Activated T-cell treated with anti-CD3 and anti-CD28 coated beads, Interleukin-2, amount 50 U/mL, for 72 hours (primary cell): ENCODE measurements at regions not wholly inside any gene's neighbourhood (a gene's known extent, or its start where the extent isn't known, plus 50 kb on each side); places are given as distances from the start of the nearest gene placed in this dataset.
"Not testable (repeated sequence)": the region's sequence is repeated elsewhere in the genome, so short reads cannot be mapped to it uniquely, and the experiment has no call there.

Experiments
- ATAC-seq, 2 donors: fragments of 150-1000 bp; cut with Tn5 transposase; replicated peaks in 1 of 2; 2 replicates each; pipeline ENCODE4 v1.10.0; 2021; ENCODE audit warnings: moderate library complexity in 2 of 2, mild to moderate bottlenecking in 1 of 2
- DNase-seq, 2 donors: peaks; one replicate each; pipeline ENCODE4 v3.0.0; 2021 to 2022; ENCODE audit warnings: mixed read lengths in 1 of 2
- H3K27ac Mint-ChIP-seq: one replicate; pipeline ENCODE4 v1.8.0; 2022; ENCODE audit warnings: mild to moderate bottlenecking, moderate library complexity, mixed read lengths
- H3K27me3 Mint-ChIP-seq: one replicate; pipeline ENCODE4 v1.8.0; 2022; ENCODE audit warnings: low read depth, mixed read lengths
- H3K36me3 Mint-ChIP-seq, 2 donors: one replicate each; pipeline ENCODE4 v1.8.0; 2022; ENCODE audit warnings: mixed read lengths in 2 of 2, mild to moderate bottlenecking in 1 of 2; ENCODE audit not compliant: insufficient read depth in 2 of 2
- H3K4me1 Mint-ChIP-seq: one replicate; pipeline ENCODE4 v1.8.0; 2022; ENCODE audit warnings: low read depth, mixed read lengths
- H3K4me3 Mint-ChIP-seq, 2 donors: one replicate each; pipeline ENCODE4 v1.8.0; 2022; ENCODE audit warnings: mild to moderate bottlenecking in 2 of 2, mixed read lengths in 2 of 2, moderate library complexity in 2 of 2
- H3K9me3 Mint-ChIP-seq, 2 donors: one replicate each; pipeline ENCODE4 v1.8.0; 2022; ENCODE audit warnings: mixed read lengths in 2 of 2

GRCh38 chr7:149558149-149558861 is 60.7 kb upstream of the ZNF746 start:
- Mint-ChIP-seq H3K4me1 (peaks cover 5% of the 10 kb centered on the region), H3K27ac (no peak overlapping the region), H3K27me3 (no peaks in the 10 kb centered on the region), H3K9me3 (no peaks in the 10 kb centered on the region), H3K4me3 (no peak overlapping the region), H3K36me3 (peaks cover 4 to 12% of the 10 kb centered on the region in 2 donors)
- DNase-seq (no peak), ATAC-seq (no peak)

GRCh38 chr7:149556525-149556924 is 58.9 kb upstream of the ZNF746 start:
- H3K4me3 Mint-ChIP-seq, H3K9me3 Mint-ChIP-seq, DNase-seq, ATAC-seq, H3K27me3 Mint-ChIP-seq, H3K4me1 Mint-ChIP-seq: not testable (repeated sequence)
- H3K27ac Mint-ChIP-seq = peak overlapping the region; percentile 25
- peaks cover 9 to 19% of the 10 kb centered on the region in 2 donors for H3K36me3 Mint-ChIP-seq

- not testable (repeated sequence) for ATAC-seq, H3K9me3 Mint-ChIP-seq, H3K4me1 Mint-ChIP-seq, H3K27ac Mint-ChIP-seq, DNase-seq, H3K4me3 Mint-ChIP-seq, H3K27me3 Mint-ChIP-seq
- peaks cover 6 to 21% of the 10 kb centered on the region in 2 donors for H3K36me3 Mint-ChIP-seq
These were observed 57.2 kb upstream of the ZNF746 start for GRCh38 chr7:149554821-149555220.

GRCh38 chr7:149553991-149554390 is 56.4 kb upstream of the ZNF746 start:
- not testable (repeated sequence) for H3K9me3 Mint-ChIP-seq, H3K4me3 Mint-ChIP-seq

GRCh38 chr7:149552799-149553198 is 55.2 kb upstream of the ZNF746 start:
- H3K36me3 Mint-ChIP-seq = peaks cover 11 to 29% of the 10 kb centered on the region in 2 donors
- H3K4me1 Mint-ChIP-seq = no peaks in the 10 kb centered on the region
- H3K4me3 Mint-ChIP-seq = no peak overlapping the region
- H3K27me3 Mint-ChIP-seq = no peaks in the 10 kb centered on the region
- peak overlapping the region; percentile 20 for H3K27ac Mint-ChIP-seq
- H3K9me3 Mint-ChIP-seq = no peaks in the 10 kb centered on the region
- ATAC-seq (no peak), DNase-seq (no peak)

More at GRCh38 chr7:149553991-149554390, 56.4 kb upstream of the ZNF746 start:
- H3K27me3 Mint-ChIP-seq, DNase-seq, H3K4me1 Mint-ChIP-seq, ATAC-seq, H3K27ac Mint-ChIP-seq: not testable (repeated sequence)
- peaks cover 9 to 21% of the 10 kb centered on the region in 2 donors for H3K36me3 Mint-ChIP-seq
